Amygdala (tissue), 56 donors: ENCODE measurements at regions not wholly inside any gene's neighbourhood (a gene's known extent, or its start where the extent isn't known, plus 50 kb on each side); places are given as distances from the start of the nearest gene placed in this dataset.
"Not testable (repeated sequence)": the region's sequence is repeated elsewhere in the genome, so short reads cannot be mapped to it uniquely, and the experiment has no call there.

Source experiments
- DNase-seq, 56 donors: peaks; one replicate each; lab custom pipeline; 2025; lab: John Stamatoyannopoulos, UW

GRCh38 chr4:12042818-12043217 is 614.1 kb upstream of the HS3ST1 start:
- DNase-seq: no peak

- DNase-seq: no peak
These were observed 613.1 kb upstream of the HS3ST1 start for GRCh38 chr4:12041828-12042227.

GRCh38 chr4:12036450-12036849 is 607.8 kb upstream of the HS3ST1 start:
- no peak for DNase-seq

- DNase-seq: no peak
These were observed 599.6 kb upstream of the HS3ST1 start for GRCh38 chr4:12028258-12028657.

- no peak for DNase-seq
These were observed 593.7 kb upstream of the HS3ST1 start for GRCh38 chr4:12022409-12022808.

- DNase-seq: no peak
These were observed 588.0 kb upstream of the HS3ST1 start for GRCh38 chr4:12016729-12017128.

- DNase-seq: peak in 1 of 56 donors; percentile 5
These were observed 576.8 kb upstream of the HS3ST1 start for GRCh38 chr4:12005471-12005870.

- not testable (repeated sequence) for DNase-seq
These were observed 567.9 kb upstream of the HS3ST1 start for GRCh38 chr4:11996581-11996980.

- no peak for DNase-seq
These were observed 548.1 kb upstream of the HS3ST1 start for GRCh38 chr4:11976726-11977263.

GRCh38 chr4:11973270-11973669 is 544.6 kb upstream of the HS3ST1 start:
- DNase-seq: no peak

GRCh38 chr4:11970754-11971153 is 542.1 kb upstream of the HS3ST1 start:
- no peak for DNase-seq

GRCh38 chr4:11966782-11967181 is 538.1 kb upstream of the HS3ST1 start:
- no peak for DNase-seq

- DNase-seq: peak in 3 of 56 donors; percentile 0 to 16 (median 1)
These were observed 525.4 kb upstream of the HS3ST1 start for GRCh38 chr4:11954093-11954492.

- DNase-seq: no peak
These were observed 520.7 kb upstream of the HS3ST1 start for GRCh38 chr4:11949355-11949754.

- DNase-seq: not testable (repeated sequence)
These were observed 518.9 kb upstream of the HS3ST1 start for GRCh38 chr4:11947629-11948028.

GRCh38 chr4:11937941-11938340 is 509.2 kb upstream of the HS3ST1 start:
- DNase-seq: no peak

GRCh38 chr4:11931266-11931820 is 502.6 kb upstream of the HS3ST1 start:
- DNase-seq: no peak

- no peak for DNase-seq
These were observed 500.4 kb upstream of the HS3ST1 start for GRCh38 chr4:11929080-11929479.

- no peak for DNase-seq
These were observed 490.6 kb upstream of the HS3ST1 start for GRCh38 chr4:11919316-11919715.

GRCh38 chr4:11914406-11914805 is 485.7 kb upstream of the HS3ST1 start:
- no peak for DNase-seq

- DNase-seq: peak in 1 of 56 donors; percentile 0
These were observed 484.2 kb upstream of the HS3ST1 start for GRCh38 chr4:11912886-11913285.

GRCh38 chr4:11910812-11911211 is 482.1 kb upstream of the HS3ST1 start:
- DNase-seq: no peak

- DNase-seq: no peak
These were observed 480.0 kb upstream of the HS3ST1 start for GRCh38 chr4:11908712-11909111.
